CD14-positive monocyte (primary cell): ENCODE measurements at regions not wholly inside any gene's neighbourhood (a gene's known extent, or its start where the extent isn't known, plus 50 kb on each side); places are given as distances from the start of the nearest gene placed in this dataset.

Experiments used
- DNase-seq, 3 donors: peaks; one replicate each; pipeline ENCODE4 v3.0.0-alpha.2; 2011 to 2022
- H2AFZ ChIP-seq: 2 replicates; pipeline ENCODE4 v1.6.0; 2012; ENCODE audit warnings: mild to moderate bottlenecking, low read depth, low read length, inconsistent platforms; ENCODE audit not compliant: insufficient read depth, poor library complexity, severe bottlenecking
- H3K27ac ChIP-seq, 2 donors: 1 replicate in 1 of 2; 2 replicates in 1 of 2; pipeline ENCODE4 v1.5.1; 2012 to 2013; ENCODE audit warnings: low read length in 2 of 2, control low read depth in 1 of 2, inconsistent platforms in 1 of 2, low read depth in 1 of 2, mild to moderate bottlenecking in 1 of 2
- H3K27me3 ChIP-seq, 2 donors: one replicate each; pipeline versions ENCODE4 v1.6.0 to v1.6.1; 2011 to 2013; ENCODE audit warnings: low read length in 2 of 2; ENCODE audit not compliant: control insufficient read depth in 2 of 2, insufficient read depth in 2 of 2
- H3K36me3 ChIP-seq, 2 donors: replicated peaks in 1 of 2; 1 replicate in 1 of 2; 2 replicates in 1 of 2; pipeline versions ENCODE4 v1.5.1 to v1.6.1; 2012 to 2013; ENCODE audit warnings: low read length in 2 of 2, control low read depth in 1 of 2, inconsistent platforms in 1 of 2, mild to moderate bottlenecking in 1 of 2; ENCODE audit not compliant: insufficient read depth in 2 of 2, control insufficient read depth in 1 of 2
- H3K4me1 ChIP-seq, 2 donors: 1 replicate in 1 of 2; 2 replicates in 1 of 2; pipeline versions ENCODE4 v1.5.1 to v1.6.1; 2012 to 2013; ENCODE audit warnings: low read length in 2 of 2, control low read depth in 1 of 2, inconsistent platforms in 1 of 2, mild to moderate bottlenecking in 1 of 2, moderate library complexity in 1 of 2; ENCODE audit not compliant: insufficient read depth in 2 of 2, control insufficient read depth in 1 of 2
- H3K4me2 ChIP-seq: replicated peaks from 2 replicates; pipeline ENCODE3; 2012; ENCODE audit warnings: low read length, moderate library complexity, mild to moderate bottlenecking; ENCODE audit not compliant: poor library complexity, severe bottlenecking; ENCODE audit errors: extremely low read depth
- H3K4me3 ChIP-seq, 3 experiments: fragments of 200-600 bp in 1 of 3; sonication (generic) in 1 of 3; replicated peaks in 1 of 3; 1 replicate in 2 of 3; 2 replicates in 1 of 3; pipeline ENCODE4 v1.5.1; 2011 to 2013; ENCODE audit warnings: low read length in 3 of 3, mild to moderate bottlenecking in 3 of 3, control low read depth in 2 of 3, low read depth in 2 of 3, inconsistent platforms in 1 of 3, moderate library complexity in 1 of 3
- H3K79me2 ChIP-seq: 2 replicates; pipeline ENCODE4 v1.6.0; 2012; ENCODE audit warnings: mild to moderate bottlenecking, control low read depth, inconsistent platforms, low read length, moderate library complexity; ENCODE audit not compliant: insufficient read depth
- H3K9ac ChIP-seq: 2 replicates; pipeline ENCODE4 v1.6.0; 2017; ENCODE audit warnings: low read length, mild to moderate bottlenecking; ENCODE audit not compliant: insufficient read depth, poor library complexity, severe bottlenecking
- H3K9me3 ChIP-seq, 2 donors: replicated peaks in 1 of 2; 1 replicate in 1 of 2; 2 replicates in 1 of 2; pipeline versions ENCODE4 v1.5.1 to v1.6.1; 2012 to 2013; ENCODE audit warnings: low read length in 2 of 2, control low read depth in 1 of 2; ENCODE audit not compliant: control insufficient read depth in 1 of 2, insufficient read depth in 1 of 2
- H4K20me1 ChIP-seq: 2 replicates; pipeline ENCODE4 v1.6.0; 2012; ENCODE audit warnings: mild to moderate bottlenecking, low read length, control low read depth, moderate library complexity; ENCODE audit not compliant: insufficient read depth
- H3K27ac Mint-ChIP-seq, 7 donors: one replicate each; pipeline ENCODE4 v1.8.0; 2020; ENCODE audit warnings: mild to moderate bottlenecking in 7 of 7, mixed read lengths in 7 of 7, moderate library complexity in 6 of 7, inconsistent platforms in 2 of 7
- H3K27me3 Mint-ChIP-seq, 3 donors: one replicate each; pipeline ENCODE4 v1.8.0; 2021 to 2022; ENCODE audit warnings: low read depth in 3 of 3, mild to moderate bottlenecking in 3 of 3, mixed read lengths in 3 of 3, moderate library complexity in 3 of 3, inconsistent platforms in 1 of 3
- H3K36me3 Mint-ChIP-seq, 2 donors: one replicate each; pipeline ENCODE4 v1.8.0; 2020; ENCODE audit warnings: mixed read lengths in 2 of 2, inconsistent platforms in 1 of 2, mild to moderate bottlenecking in 1 of 2
- H3K4me1 Mint-ChIP-seq: one replicate; pipeline ENCODE4 v1.8.0; 2020; ENCODE audit warnings: mild to moderate bottlenecking, mixed read lengths
- H3K4me3 Mint-ChIP-seq, 2 donors: one replicate each; pipeline ENCODE4 v1.8.0; 2020; ENCODE audit warnings: mild to moderate bottlenecking in 2 of 2, mixed read lengths in 2 of 2, moderate library complexity in 1 of 2
- H3K9me3 Mint-ChIP-seq, 7 donors: one replicate each; pipeline ENCODE4 v1.8.0; 2020 to 2022; ENCODE audit warnings: mixed read lengths in 7 of 7, mild to moderate bottlenecking in 6 of 7, moderate library complexity in 6 of 7, inconsistent platforms in 2 of 7
- WGBS: methylation state at CpG from one replicate; pipeline ENCODE4 v1.1.5; 2013; ENCODE audit warnings: missing lambda C conversion rate; ENCODE audit not compliant: insufficient coverage; 5-methylcytosine and 5-hydroxymethylcytosine counted together
- intact Hi-C, 2 donors: fragments of 100-400 bp; cut with micrococcal nuclease; formaldehyde crosslinking; loops; one replicate each; pipeline versions ENCODE4 v1.15.0 to v1.15.1; 2023
- TF ChIP-seq, protein P1 (sequence below): fragments of 200-600 bp; IDR thresholded peaks from one replicate; pipeline ENCODE4 v1.8.0; 2022; ENCODE audit warnings: antibody characterized with exemption, mild to moderate bottlenecking

DNA sequence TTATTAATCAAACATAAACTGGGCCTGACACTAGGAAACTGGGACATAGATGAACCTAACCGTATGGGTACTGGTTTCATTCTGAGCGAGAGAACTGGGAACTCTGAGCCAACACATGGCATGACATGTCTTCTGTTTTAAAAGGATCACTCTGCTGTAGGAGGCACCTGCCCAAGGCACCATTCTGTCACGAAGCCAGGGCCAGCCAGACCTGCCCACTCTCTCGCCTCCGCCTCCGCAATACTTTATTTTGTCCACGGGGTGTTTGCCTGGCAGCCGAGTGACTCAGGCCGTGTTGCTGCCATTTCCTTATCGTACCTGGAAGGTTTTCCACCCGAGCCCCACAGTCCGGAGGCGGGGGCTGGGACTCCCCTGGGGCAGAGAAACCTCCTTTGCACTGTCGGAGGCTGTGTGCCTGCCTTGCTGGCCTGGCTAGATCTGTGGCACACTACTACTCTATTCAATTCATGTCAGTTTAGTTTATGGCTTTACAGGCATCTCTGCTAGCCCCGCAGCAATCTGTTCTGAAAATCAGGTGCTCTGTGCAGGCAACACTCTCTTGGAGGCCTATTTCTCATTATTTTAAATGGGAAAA is 120.4 kb upstream of the ACKR3 start:
- peaks cover 0 to 6% (median 0%) of the 10 kb centered on the region in 7 donors for H3K9me3 Mint-ChIP-seq
- TF ChIP-seq, protein P1, sequence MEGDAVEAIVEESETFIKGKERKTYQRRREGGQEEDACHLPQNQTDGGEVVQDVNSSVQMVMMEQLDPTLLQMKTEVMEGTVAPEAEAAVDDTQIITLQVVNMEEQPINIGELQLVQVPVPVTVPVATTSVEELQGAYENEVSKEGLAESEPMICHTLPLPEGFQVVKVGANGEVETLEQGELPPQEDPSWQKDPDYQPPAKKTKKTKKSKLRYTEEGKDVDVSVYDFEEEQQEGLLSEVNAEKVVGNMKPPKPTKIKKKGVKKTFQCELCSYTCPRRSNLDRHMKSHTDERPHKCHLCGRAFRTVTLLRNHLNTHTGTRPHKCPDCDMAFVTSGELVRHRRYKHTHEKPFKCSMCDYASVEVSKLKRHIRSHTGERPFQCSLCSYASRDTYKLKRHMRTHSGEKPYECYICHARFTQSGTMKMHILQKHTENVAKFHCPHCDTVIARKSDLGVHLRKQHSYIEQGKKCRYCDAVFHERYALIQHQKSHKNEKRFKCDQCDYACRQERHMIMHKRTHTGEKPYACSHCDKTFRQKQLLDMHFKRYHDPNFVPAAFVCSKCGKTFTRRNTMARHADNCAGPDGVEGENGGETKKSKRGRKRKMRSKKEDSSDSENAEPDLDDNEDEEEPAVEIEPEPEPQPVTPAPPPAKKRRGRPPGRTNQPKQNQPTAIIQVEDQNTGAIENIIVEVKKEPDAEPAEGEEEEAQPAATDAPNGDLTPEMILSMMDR: no peak
- 88% methylated on average over 14 of the region's 15 CpGs for WGBS
- Histone ChIP-seq H3K9ac (no peak overlapping the region), H3K9me3 (peaks cover 0 to 7% of the 10 kb centered on the region in 2 donors), H3K4me3 (no peak overlapping the region), H3K4me1 (no peaks in the 10 kb centered on the region), H4K20me1 (no peaks in the 10 kb centered on the region), H3K27ac (no peak overlapping the region), H3K27me3 (no peaks in the 10 kb centered on the region), H3K36me3 (no peaks in the 10 kb centered on the region), H3K79me2 (no peaks in the 10 kb centered on the region), H3K4me2 (no peak overlapping the region), H2AFZ (no peak overlapping the region)
- intact Hi-C loops: no loop called here
- no peak for DNase-seq
- H3K4me3 Mint-ChIP-seq: no peak overlapping the region
- no peaks in the 10 kb centered on the region for H3K4me1 Mint-ChIP-seq
- H3K27ac Mint-ChIP-seq: no peak overlapping the region
- peaks cover 2 to 5% (median 3%) of the 10 kb centered on the region in 3 donors for H3K27me3 Mint-ChIP-seq
- H3K36me3 Mint-ChIP-seq: no peaks in the 10 kb centered on the region

DNA sequence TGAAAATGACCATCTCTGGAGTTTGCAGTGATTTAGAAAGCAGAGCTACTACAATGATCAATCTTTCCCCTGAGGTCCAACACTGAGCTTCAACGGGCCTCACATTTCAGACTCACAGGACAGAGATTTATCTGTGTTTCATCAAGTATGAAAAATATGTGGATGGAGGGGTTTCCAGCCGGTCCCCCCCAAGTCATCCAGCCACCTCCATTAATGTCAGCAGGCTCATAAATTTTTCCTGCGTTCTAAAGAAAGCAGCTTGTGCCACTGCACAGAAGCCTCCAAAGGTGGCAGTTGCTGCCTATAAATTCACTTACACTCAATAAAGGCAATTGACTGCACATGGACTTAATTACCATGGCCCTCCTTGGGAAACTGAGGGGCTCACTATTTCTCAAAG is 117.4 kb upstream of the ACKR3 start:
- H3K4me1 Mint-ChIP-seq: no peaks in the 10 kb centered on the region
- no peak overlapping the region for H3K27ac ChIP-seq
- 60% methylated on average over 1 of the region's 3 CpGs for WGBS
- TF ChIP-seq, protein P1: no peak
- H3K27ac Mint-ChIP-seq: no peak overlapping the region
- H3K4me3 Mint-ChIP-seq: no peak overlapping the region
- H3K79me2 ChIP-seq: no peaks in the 10 kb centered on the region
- H3K4me2 ChIP-seq: no peak overlapping the region
- no peak overlapping the region for H3K9ac ChIP-seq
- H3K4me3 ChIP-seq: no peak overlapping the region
- H3K36me3 ChIP-seq: no peaks in the 10 kb centered on the region
- no peaks in the 10 kb centered on the region for H3K27me3 ChIP-seq
- H3K27me3 Mint-ChIP-seq: peaks cover 0 to 2% (median 1%) of the 10 kb centered on the region in 3 donors
- H3K9me3 Mint-ChIP-seq: peaks cover 0 to 3% (median 0%) of the 10 kb centered on the region in 7 donors
- no peak for DNase-seq
- intact Hi-C loops: no loop called here
- no peaks in the 10 kb centered on the region for H3K36me3 Mint-ChIP-seq
- no peak overlapping the region for H2AFZ ChIP-seq
- H3K4me1 ChIP-seq: no peaks in the 10 kb centered on the region
- H3K9me3 ChIP-seq: no peaks in the 10 kb centered on the region
- H4K20me1 ChIP-seq: no peaks in the 10 kb centered on the region
